SK-N-SH (cell line): ENCODE measurements at regions not wholly inside any gene's neighbourhood (a gene's known extent, or its start where the extent isn't known, plus 50 kb on each side); places are given as distances from the start of the nearest gene placed in this dataset.

Experiments used
- CTCF ChIA-PET: fragments of 300-600, 350-600 bp; formaldehyde crosslinking; extraction: SDS; loops from one replicate; lab custom pipeline; 2021; lab: Yijun Ruan, JAX
- POLR2A ChIA-PET: fragments of 350-600 bp; sonication (Branson Sonifier 250); formaldehyde crosslinking; extraction: SDS; loops from one replicate; lab custom pipeline; 2020; ENCODE audit warnings: antibody characterized with exemption, inconsistent platforms; lab: Yijun Ruan, JAX
- DNase-seq: peaks from one replicate; pipeline ENCODE4 v3.0.0; 2012
- H2AFZ ChIP-seq: fragments of 200-600 bp; sonication (generic); 2 replicates; pipeline ENCODE4 v1.8.1; 2016; ENCODE audit warnings: antibody characterized with exemption, mild to moderate bottlenecking, low read depth
- H3F3A ChIP-seq: fragments of 200-600 bp; sonication (generic); replicated peaks from 2 replicates; pipeline ENCODE3; 2016; ENCODE audit warnings: antibody characterized with exemption, mild to moderate bottlenecking; ENCODE audit not compliant: insufficient read depth
- H3K27ac ChIP-seq, 2 experiments: fragments of 200-500 bp in 1 of 2; fragments of 200-600 bp in 1 of 2; sonication (Bioruptor generic) in 1 of 2; sonication (generic), shearing (Covaris generic) in 1 of 2; 2 replicates each; pipeline versions ENCODE4 v1.5.1 to v1.6.1; 2014 to 2016; ENCODE audit warnings: low read depth in 2 of 2, inconsistent platforms in 1 of 2, low read length in 1 of 2, mild to moderate bottlenecking in 1 of 2, mixed read lengths in 1 of 2
- H3K27me3 ChIP-seq: fragments of 200-600 bp; sonication (generic), shearing (Covaris generic); 2 replicates; pipeline ENCODE4 v1.6.1; 2016; ENCODE audit warnings: mixed run types; ENCODE audit not compliant: insufficient read depth
- H3K36me3 ChIP-seq, 2 experiments: fragments of 200-500 bp in 1 of 2; fragments of 200-600 bp in 1 of 2; sonication (Bioruptor generic) in 1 of 2; sonication (generic) in 1 of 2; replicated peaks in 1 of 2; 2 replicates each; pipeline versions ENCODE3 to v1.5.1; 2014 to 2016; ENCODE audit warnings: low read length in 1 of 2, mild to moderate bottlenecking in 1 of 2; ENCODE audit not compliant: insufficient read depth in 2 of 2, control insufficient read depth in 1 of 2
- H3K4me1 ChIP-seq, 2 experiments: fragments of 200-500 bp in 1 of 2; fragments of 200-600 bp in 1 of 2; sonication (Bioruptor generic) in 1 of 2; sonication (generic), shearing (Covaris generic) in 1 of 2; 2 replicates each; pipeline versions ENCODE4 v1.5.1 to v1.6.1; 2014 to 2016; ENCODE audit warnings: low read depth in 1 of 2, low read length in 1 of 2, mixed run types in 1 of 2; ENCODE audit not compliant: insufficient read depth in 2 of 2, control insufficient read depth in 1 of 2
- H3K4me2 ChIP-seq: fragments of 200-600 bp; sonication (generic), shearing (Covaris generic); 2 replicates; pipeline ENCODE4 v1.6.1; 2017; ENCODE audit warnings: mixed run types
- H3K4me3 ChIP-seq, 2 experiments: fragments of 200-500 bp in 1 of 2; fragments of 200-600 bp in 1 of 2; sonication (Bioruptor generic) in 1 of 2; sonication (generic), shearing (Covaris generic) in 1 of 2; 2 replicates each; pipeline versions ENCODE4 v1.5.1 to v1.8.1; 2014 to 2016; ENCODE audit warnings: low read depth in 2 of 2, inconsistent platforms in 1 of 2, low read length in 1 of 2, mild to moderate bottlenecking in 1 of 2, mixed read lengths in 1 of 2, moderate library complexity in 1 of 2
- H3K79me2 ChIP-seq: fragments of 200-600 bp; sonication (generic); 2 replicates; pipeline ENCODE4 v1.8.1; 2017; ENCODE audit warnings: mild to moderate bottlenecking; ENCODE audit not compliant: insufficient read depth
- H3K9ac ChIP-seq: fragments of 200-600 bp; sonication (generic); 2 replicates; pipeline ENCODE4 v1.6.1; 2017; ENCODE audit warnings: mixed run types
- H3K9me2 ChIP-seq: fragments of 200-600 bp; sonication (generic); 2 replicates; pipeline ENCODE4 v1.6.1; 2017; ENCODE audit warnings: mixed run types
- H3K9me3 ChIP-seq: fragments of 200-600 bp; sonication (generic); 2 replicates; pipeline ENCODE4 v1.6.1; 2017; ENCODE audit warnings: mixed run types, mild to moderate bottlenecking, moderate library complexity
- H4K20me1 ChIP-seq: fragments of 200-600 bp; sonication (generic); 2 replicates; pipeline ENCODE4 v1.6.1; 2017; ENCODE audit warnings: mild to moderate bottlenecking, mixed run types; ENCODE audit not compliant: insufficient read depth
- ELF1 ChIP-seq: IDR thresholded peaks from 2 replicates; pipeline ENCODE4 v1.4.0; 2012
- EZH2phosphoT487 ChIP-seq: fragments of 200-600 bp; sonication (generic); IDR thresholded peaks from 2 replicates; pipeline ENCODE4 v1.6.1; 2017; ENCODE audit warnings: low read depth, mixed run types, mild to moderate bottlenecking, antibody characterized with exemption, moderate library complexity, borderline replicate concordance
- FOSL2 ChIP-seq: IDR thresholded peaks from 2 replicates; pipeline ENCODE4 v1.4.0; 2012; ENCODE audit warnings: low read depth, mild to moderate bottlenecking, moderate library complexity, borderline replicate concordance
- GATA2 ChIP-seq: sonication (generic); formaldehyde crosslinking; IDR thresholded peaks from 2 replicates; pipeline ENCODE4 v1.5.0; 2020; ENCODE audit warnings: mild to moderate bottlenecking, missing genetic modification reagents
- JUND ChIP-seq: IDR thresholded peaks from 2 replicates; pipeline ENCODE4 v1.4.0; 2012
- NFIC ChIP-seq: IDR thresholded peaks from 2 replicates; pipeline ENCODE4 v1.4.0; 2012; ENCODE audit warnings: borderline replicate concordance
- NRF1 ChIP-seq: IDR thresholded peaks from 2 replicates; pipeline ENCODE4 v1.6.1; 2012; ENCODE audit warnings: low read depth, mild to moderate bottlenecking, low read length
- POLR2AphosphoS5 ChIP-seq: IDR thresholded peaks from 2 replicates; pipeline ENCODE4 v1.6.1; 2012; ENCODE audit warnings: low read depth, low read length
- RAD21 ChIP-seq: IDR thresholded peaks from 2 replicates; pipeline ENCODE4 v1.6.1; 2012; ENCODE audit warnings: mild to moderate bottlenecking, low read length
- RFX5 ChIP-seq: IDR thresholded peaks from 2 replicates; pipeline ENCODE4 v1.6.1; 2012; ENCODE audit warnings: mild to moderate bottlenecking, improper control_type of control experiment, low read length
- RXRA ChIP-seq: IDR thresholded peaks from 2 replicates; pipeline ENCODE4 v1.4.0; 2012; ENCODE audit warnings: low read depth, mild to moderate bottlenecking, borderline replicate concordance
- SMC3 ChIP-seq: IDR thresholded peaks from 2 replicates; pipeline ENCODE4 v1.6.1; 2012; ENCODE audit warnings: low read depth, low read length, improper control_type of control experiment
- TAF1 ChIP-seq: IDR thresholded peaks from 2 replicates; pipeline ENCODE4 v1.6.1; 2012; ENCODE audit warnings: low read depth, mild to moderate bottlenecking, low read length, moderate library complexity, borderline replicate concordance
- YY1 ChIP-seq: IDR thresholded peaks from 2 replicates; pipeline ENCODE4 v1.4.0; 2012; ENCODE audit warnings: low read depth, mild to moderate bottlenecking
- WGBS: methylation state at CpG from one replicate; pipeline ENCODE4 v1.1.6; 2017; ENCODE audit warnings: low lambda C conversion rate; 5-methylcytosine and 5-hydroxymethylcytosine counted together
- TF ChIP-seq, protein P1 (sequence below): fragments of 200-600 bp; sonication (generic); IDR thresholded peaks from 2 replicates; pipeline ENCODE4 v1.6.1; 2017; ENCODE audit warnings: antibody characterized with exemption, mild to moderate bottlenecking, moderate library complexity
- TF ChIP-seq, protein P2 (sequence below): fragments of 150-350 bp; IDR thresholded peaks from 2 replicates; pipeline ENCODE4 v1.6.1; 2017; ENCODE audit warnings: antibody characterized with exemption, low read length, low read depth, borderline replicate concordance
- TF ChIP-seq, protein P3 (sequence below): fragments of 150-350 bp; IDR thresholded peaks from 2 replicates; pipeline ENCODE4 v1.6.1; 2016; ENCODE audit warnings: mild to moderate bottlenecking, low read depth, low read length
- TF ChIP-seq, protein P4 (sequence below): IDR thresholded peaks from 2 replicates; pipeline ENCODE4 v1.4.0; 2012; ENCODE audit warnings: low read depth, borderline replicate concordance

DNA sequence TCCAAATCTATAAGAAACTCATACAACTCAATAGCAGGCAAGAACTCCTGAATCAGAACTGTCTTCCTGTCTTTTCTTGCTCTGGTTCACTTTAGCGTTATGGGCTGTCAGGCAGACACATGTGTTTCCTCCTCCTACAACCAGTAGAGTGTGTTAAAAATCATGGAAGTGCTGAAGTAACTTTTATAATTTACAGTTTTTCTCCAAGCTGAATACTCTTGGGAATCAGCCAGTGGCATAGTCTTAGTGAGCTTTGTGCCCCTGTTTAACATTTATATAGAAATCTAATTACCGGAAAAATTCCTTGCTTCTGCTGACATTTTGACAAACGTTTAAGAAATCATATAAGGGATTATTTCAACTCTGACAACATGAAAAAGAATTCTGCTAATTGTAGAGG is 113.1 kb upstream of the RGS18 start:
- no peak overlapping the region for H3K27ac ChIP-seq
- no peaks in the 10 kb centered on the region for H3K4me1 ChIP-seq
- H3K36me3 ChIP-seq: no peaks in the 10 kb centered on the region
- no peaks in the 10 kb centered on the region for H3F3A ChIP-seq
- no peak overlapping the region for H3K9ac ChIP-seq
- ChIA-PET CTCF (no interaction called here), POLR2A (no interaction called here)
- no peaks in the 10 kb centered on the region for H3K27me3 ChIP-seq
- H3K4me3 ChIP-seq: no peak overlapping the region
- no peak for TF ChIP-seq FOSL2
- TF ChIP-seq, protein P1, sequence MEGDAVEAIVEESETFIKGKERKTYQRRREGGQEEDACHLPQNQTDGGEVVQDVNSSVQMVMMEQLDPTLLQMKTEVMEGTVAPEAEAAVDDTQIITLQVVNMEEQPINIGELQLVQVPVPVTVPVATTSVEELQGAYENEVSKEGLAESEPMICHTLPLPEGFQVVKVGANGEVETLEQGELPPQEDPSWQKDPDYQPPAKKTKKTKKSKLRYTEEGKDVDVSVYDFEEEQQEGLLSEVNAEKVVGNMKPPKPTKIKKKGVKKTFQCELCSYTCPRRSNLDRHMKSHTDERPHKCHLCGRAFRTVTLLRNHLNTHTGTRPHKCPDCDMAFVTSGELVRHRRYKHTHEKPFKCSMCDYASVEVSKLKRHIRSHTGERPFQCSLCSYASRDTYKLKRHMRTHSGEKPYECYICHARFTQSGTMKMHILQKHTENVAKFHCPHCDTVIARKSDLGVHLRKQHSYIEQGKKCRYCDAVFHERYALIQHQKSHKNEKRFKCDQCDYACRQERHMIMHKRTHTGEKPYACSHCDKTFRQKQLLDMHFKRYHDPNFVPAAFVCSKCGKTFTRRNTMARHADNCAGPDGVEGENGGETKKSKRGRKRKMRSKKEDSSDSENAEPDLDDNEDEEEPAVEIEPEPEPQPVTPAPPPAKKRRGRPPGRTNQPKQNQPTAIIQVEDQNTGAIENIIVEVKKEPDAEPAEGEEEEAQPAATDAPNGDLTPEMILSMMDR: no peak
- TF ChIP-seq, protein P2, sequence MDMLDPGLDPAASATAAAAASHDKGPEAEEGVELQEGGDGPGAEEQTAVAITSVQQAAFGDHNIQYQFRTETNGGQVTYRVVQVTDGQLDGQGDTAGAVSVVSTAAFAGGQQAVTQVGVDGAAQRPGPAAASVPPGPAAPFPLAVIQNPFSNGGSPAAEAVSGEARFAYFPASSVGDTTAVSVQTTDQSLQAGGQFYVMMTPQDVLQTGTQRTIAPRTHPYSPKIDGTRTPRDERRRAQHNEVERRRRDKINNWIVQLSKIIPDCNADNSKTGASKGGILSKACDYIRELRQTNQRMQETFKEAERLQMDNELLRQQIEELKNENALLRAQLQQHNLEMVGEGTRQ: no peak
- TF ChIP-seq SMC3: no peak
- TF ChIP-seq RFX5: no peak
- TF ChIP-seq, protein P3, sequence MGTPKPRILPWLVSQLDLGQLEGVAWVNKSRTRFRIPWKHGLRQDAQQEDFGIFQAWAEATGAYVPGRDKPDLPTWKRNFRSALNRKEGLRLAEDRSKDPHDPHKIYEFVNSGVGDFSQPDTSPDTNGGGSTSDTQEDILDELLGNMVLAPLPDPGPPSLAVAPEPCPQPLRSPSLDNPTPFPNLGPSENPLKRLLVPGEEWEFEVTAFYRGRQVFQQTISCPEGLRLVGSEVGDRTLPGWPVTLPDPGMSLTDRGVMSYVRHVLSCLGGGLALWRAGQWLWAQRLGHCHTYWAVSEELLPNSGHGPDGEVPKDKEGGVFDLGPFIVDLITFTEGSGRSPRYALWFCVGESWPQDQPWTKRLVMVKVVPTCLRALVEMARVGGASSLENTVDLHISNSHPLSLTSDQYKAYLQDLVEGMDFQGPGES: no peak
- no peak for TF ChIP-seq JUND
- no peak for TF ChIP-seq POLR2AphosphoS5
- no peak for TF ChIP-seq GATA2 (CRISPR knock-in tag)
- TF ChIP-seq NRF1: no peak
- no peak for TF ChIP-seq RXRA
- TF ChIP-seq, protein P4, sequence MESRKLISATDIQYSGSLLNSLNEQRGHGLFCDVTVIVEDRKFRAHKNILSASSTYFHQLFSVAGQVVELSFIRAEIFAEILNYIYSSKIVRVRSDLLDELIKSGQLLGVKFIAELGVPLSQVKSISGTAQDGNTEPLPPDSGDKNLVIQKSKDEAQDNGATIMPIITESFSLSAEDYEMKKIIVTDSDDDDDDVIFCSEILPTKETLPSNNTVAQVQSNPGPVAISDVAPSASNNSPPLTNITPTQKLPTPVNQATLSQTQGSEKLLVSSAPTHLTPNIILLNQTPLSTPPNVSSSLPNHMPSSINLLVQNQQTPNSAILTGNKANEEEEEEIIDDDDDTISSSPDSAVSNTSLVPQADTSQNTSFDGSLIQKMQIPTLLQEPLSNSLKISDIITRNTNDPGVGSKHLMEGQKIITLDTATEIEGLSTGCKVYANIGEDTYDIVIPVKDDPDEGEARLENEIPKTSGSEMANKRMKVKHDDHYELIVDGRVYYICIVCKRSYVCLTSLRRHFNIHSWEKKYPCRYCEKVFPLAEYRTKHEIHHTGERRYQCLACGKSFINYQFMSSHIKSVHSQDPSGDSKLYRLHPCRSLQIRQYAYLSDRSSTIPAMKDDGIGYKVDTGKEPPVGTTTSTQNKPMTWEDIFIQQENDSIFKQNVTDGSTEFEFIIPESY: no peak
- TF ChIP-seq YY1: no peak
- TF ChIP-seq EZH2phosphoT487: no peak
- TF ChIP-seq NFIC: no peak
- no peak for TF ChIP-seq RAD21
- no peak for TF ChIP-seq ELF1
- TF ChIP-seq TAF1: no peak
- 17% methylated on average over 3 of the region's 3 CpGs for WGBS
- no peak overlapping the region for H3K4me2 ChIP-seq
- H3K79me2 ChIP-seq: no peaks in the 10 kb centered on the region
- no peaks in the 10 kb centered on the region for H3K9me2 ChIP-seq
- no peak for DNase-seq
- no peak overlapping the region for H2AFZ ChIP-seq
- no peaks in the 10 kb centered on the region for H3K9me3 ChIP-seq
- no peaks in the 10 kb centered on the region for H4K20me1 ChIP-seq
